Lung microvascular endothelial cell (primary cell): ENCODE measurements at regions not wholly inside any gene's neighbourhood (a gene's known extent, or its start where the extent isn't known, plus 50 kb on each side); places are given as distances from the start of the nearest gene placed in this dataset.

Source experiments
- DNase-seq, 2 donors: peaks; one replicate each; pipeline versions ENCODE4 v3.0.0 to v3.0.0-alpha.2; 2010; ENCODE audit warnings: low read depth in 2 of 2

- DNase-seq, result no peak
Observed at GRCh38 chr11:95283650-95284049, 52.6 kb upstream of the SESN3 start.

GRCh38 chr11:95283146-95283545 is 52.1 kb upstream of the SESN3 start:
- no peak for DNase-seq

DNA sequence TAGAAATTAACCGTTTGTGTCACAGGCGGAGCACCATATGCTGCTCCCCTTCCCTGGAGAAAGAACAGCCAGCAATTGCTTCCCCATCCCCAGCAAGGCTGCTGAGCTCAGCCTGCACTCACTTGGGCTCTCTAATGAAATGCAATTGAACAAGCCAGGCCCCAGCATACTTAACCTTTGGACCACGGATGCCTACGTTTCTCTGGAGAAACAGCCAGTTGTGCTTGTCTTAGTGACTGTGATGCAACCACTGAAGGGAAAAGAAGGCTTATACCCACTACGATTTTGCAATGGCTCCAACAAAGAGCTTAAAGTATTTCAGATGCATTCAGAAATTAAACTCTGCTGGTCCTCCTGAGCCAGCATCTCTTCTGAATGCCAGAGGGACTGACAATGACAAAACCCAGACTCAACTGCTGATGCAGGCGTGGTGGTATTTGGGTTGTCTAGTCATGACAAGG is 51.3 kb upstream of the SESN3 start:
- no peak for DNase-seq
